Testis (tissue), 2 donors: ENCODE measurements at regions not wholly inside any gene's neighbourhood (a gene's known extent, or its start where the extent isn't known, plus 50 kb on each side); places are given as distances from the start of the nearest gene placed in this dataset.

Experiments used
- POLR2A ChIP-seq: fragments of 450-650 bp; IDR thresholded peaks from one replicate; pipeline ENCODE4 v1.6.1; 2017; ENCODE audit warnings: antibody characterized with exemption, mild to moderate bottlenecking, moderate library complexity
- TF ChIP-seq, protein P1 (sequence below), 3 experiments: fragments of 450-650 bp in 2 of 3; fragments of 200-600 bp in 1 of 3; sonication (generic) in 1 of 3; IDR thresholded peaks; one replicate each; pipeline ENCODE4 v1.5.1; 2016 to 2019; ENCODE audit warnings: antibody characterized with exemption in 3 of 3, mild to moderate bottlenecking in 2 of 3, moderate library complexity in 1 of 3

DNA sequence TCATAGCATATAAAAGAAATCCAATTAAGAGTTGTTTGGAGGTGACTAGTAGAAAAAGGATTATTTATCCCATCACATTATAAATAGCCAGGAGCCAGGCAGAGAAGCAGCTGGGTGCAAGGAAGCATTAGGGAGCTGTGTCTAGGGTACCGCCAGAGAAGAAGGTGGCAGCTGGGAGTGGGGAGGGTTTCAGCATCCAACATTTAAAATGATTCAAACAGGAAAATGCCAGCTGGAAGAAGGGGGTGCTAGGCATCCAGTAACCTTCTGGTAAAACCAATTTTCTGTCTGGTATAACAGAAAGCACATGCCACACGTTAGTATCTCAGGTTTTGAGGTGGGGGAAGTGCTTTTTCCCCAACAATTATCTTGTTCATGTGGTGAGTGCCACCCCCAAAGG lies 452.4 kb downstream of the ZEB2 start:
- TF ChIP-seq, protein P1, sequence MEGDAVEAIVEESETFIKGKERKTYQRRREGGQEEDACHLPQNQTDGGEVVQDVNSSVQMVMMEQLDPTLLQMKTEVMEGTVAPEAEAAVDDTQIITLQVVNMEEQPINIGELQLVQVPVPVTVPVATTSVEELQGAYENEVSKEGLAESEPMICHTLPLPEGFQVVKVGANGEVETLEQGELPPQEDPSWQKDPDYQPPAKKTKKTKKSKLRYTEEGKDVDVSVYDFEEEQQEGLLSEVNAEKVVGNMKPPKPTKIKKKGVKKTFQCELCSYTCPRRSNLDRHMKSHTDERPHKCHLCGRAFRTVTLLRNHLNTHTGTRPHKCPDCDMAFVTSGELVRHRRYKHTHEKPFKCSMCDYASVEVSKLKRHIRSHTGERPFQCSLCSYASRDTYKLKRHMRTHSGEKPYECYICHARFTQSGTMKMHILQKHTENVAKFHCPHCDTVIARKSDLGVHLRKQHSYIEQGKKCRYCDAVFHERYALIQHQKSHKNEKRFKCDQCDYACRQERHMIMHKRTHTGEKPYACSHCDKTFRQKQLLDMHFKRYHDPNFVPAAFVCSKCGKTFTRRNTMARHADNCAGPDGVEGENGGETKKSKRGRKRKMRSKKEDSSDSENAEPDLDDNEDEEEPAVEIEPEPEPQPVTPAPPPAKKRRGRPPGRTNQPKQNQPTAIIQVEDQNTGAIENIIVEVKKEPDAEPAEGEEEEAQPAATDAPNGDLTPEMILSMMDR (IDR thresholded peaks at IDR 0.05), result no peak
- no peak for TF ChIP-seq POLR2A
